Prostate gland (tissue), 2 donors: ENCODE measurements at regions not wholly inside any gene's neighbourhood (a gene's known extent, or its start where the extent isn't known, plus 50 kb on each side); places are given as distances from the start of the nearest gene placed in this dataset.
A peak's percentile ranks its signal among the peaks of the same experiment; 100 is the strongest.

Experiments used
- DNase-seq: peaks from one replicate; pipeline ENCODE4 v3.0.0-alpha.2; 2019; ENCODE audit warnings: low spot score
- H3K27ac ChIP-seq, 2 donors: fragments of 200-600 bp; sonication (generic); 2 replicates each; pipeline ENCODE4 v1.5.1; 2017 to 2019
- H3K27me3 ChIP-seq: fragments of 200-600 bp; sonication (generic); replicated peaks from 2 replicates; pipeline ENCODE4 v1.5.1; 2019; ENCODE audit not compliant: insufficient read depth
- H3K36me3 ChIP-seq, 2 donors: fragments of 200-600 bp; sonication (generic); 1 replicate in 1 of 2; 2 replicates in 1 of 2; pipeline versions ENCODE4 v1.5.1 to v1.8.1; 2017 to 2019
- H3K4me1 ChIP-seq: fragments of 200-600 bp; sonication (generic); replicated peaks from 2 replicates; pipeline ENCODE4 v1.5.1; 2019
- H3K4me3 ChIP-seq, 2 donors: fragments of 200-600 bp; sonication (generic); 2 replicates each; pipeline ENCODE4 v1.5.1; 2017 to 2019
- H3K9me3 ChIP-seq: fragments of 200-600 bp; sonication (generic); 2 replicates; pipeline ENCODE4 v1.5.1; 2017
- POLR2A ChIP-seq: fragments of 450-650 bp; IDR thresholded peaks from one replicate; pipeline ENCODE4 v1.6.1; 2016; ENCODE audit warnings: antibody characterized with exemption, mild to moderate bottlenecking
- POLR2AphosphoS5 ChIP-seq: sonication (generic); formaldehyde crosslinking; IDR thresholded peaks from one replicate; pipeline ENCODE4 v1.6.1; 2017; ENCODE audit warnings: antibody characterized with exemption
- whole genome bisulfite sequencing: methylation state at CpG from one replicate; pipeline ENCODE4 v1.1.5; 2018; 5-methylcytosine and 5-hydroxymethylcytosine counted together
- intact Hi-C: fragments of 100-400 bp; cut with DNase I; formaldehyde crosslinking; loops from one replicate; pipeline ENCODE4 v1.14.2; 2022
- TF ChIP-seq, protein P1 (sequence below), 4 experiments: fragments of 200-600 bp in 2 of 4; fragments of 450-650 bp in 2 of 4; sonication (generic) in 2 of 4; IDR thresholded peaks; 1 replicate in 3 of 4; 2 replicates in 1 of 4; pipeline ENCODE4 v1.5.1; 2016 to 2019; ENCODE audit warnings: antibody characterized with exemption in 4 of 4, mild to moderate bottlenecking in 2 of 4, moderate library complexity in 2 of 4

DNA sequence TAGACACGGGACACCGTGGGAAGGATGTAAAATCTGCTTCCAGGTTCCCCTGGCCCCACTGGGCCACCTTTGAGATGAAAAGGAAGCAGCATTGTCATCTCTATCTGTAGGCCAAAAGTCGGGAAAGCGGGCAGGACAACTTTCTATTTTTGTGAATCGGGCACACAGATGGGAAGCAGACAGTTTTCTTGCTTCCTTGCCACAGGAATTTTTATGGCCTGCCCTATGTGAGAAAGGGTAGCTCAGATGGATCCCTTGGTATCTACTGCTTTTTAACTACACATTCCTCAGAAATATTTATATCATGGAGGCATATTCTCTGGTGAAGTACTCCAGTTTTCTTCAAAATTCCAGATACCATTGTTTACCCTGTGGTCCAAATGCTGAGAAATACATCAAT is 735.5 kb downstream of the CBLN2 start:
- no peaks in the 10 kb centered on the region for H3K36me3 ChIP-seq
- no peak for TF ChIP-seq POLR2A
- TF ChIP-seq POLR2AphosphoS5, result peak; percentile 20
- H3K27me3 ChIP-seq, result no peaks in the 10 kb centered on the region
- H3K4me3 ChIP-seq, result no peak overlapping the region
- no peaks in the 10 kb centered on the region for H3K9me3 ChIP-seq
- intact Hi-C loops, result no loop called here
- H3K27ac ChIP-seq, result no peak overlapping the region
- no peaks in the 10 kb centered on the region for H3K4me1 ChIP-seq
- 8% methylated on average over 5 of the region's 5 CpGs for WGBS
- peak; percentile 54 for DNase-seq

DNA sequence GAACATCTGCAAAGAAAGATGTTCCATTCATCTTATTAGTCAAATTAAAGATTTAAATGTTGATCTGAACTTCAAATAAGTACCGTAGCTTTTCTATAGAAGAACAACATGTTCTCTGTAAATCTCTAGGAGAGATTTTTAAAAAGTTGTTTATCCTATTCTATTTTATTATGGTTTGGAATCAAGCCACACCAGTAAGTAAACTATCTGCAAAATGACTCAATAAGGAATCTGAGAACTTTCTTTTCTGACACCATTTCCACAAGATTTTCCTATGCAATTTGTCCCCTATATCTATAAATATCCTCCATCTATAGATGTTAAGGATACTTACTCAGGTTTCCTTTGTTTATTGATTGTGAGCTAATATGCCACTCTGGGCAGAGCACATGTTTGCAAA is 736.6 kb downstream of the CBLN2 start:
- Histone ChIP-seq H3K27ac (no peak overlapping the region), H3K27me3 (no peaks in the 10 kb centered on the region), H3K9me3 (no peaks in the 10 kb centered on the region), H3K4me3 (no peak overlapping the region), H3K36me3 (no peaks in the 10 kb centered on the region), H3K4me1 (no peaks in the 10 kb centered on the region)
- TF ChIP-seq, protein P1, sequence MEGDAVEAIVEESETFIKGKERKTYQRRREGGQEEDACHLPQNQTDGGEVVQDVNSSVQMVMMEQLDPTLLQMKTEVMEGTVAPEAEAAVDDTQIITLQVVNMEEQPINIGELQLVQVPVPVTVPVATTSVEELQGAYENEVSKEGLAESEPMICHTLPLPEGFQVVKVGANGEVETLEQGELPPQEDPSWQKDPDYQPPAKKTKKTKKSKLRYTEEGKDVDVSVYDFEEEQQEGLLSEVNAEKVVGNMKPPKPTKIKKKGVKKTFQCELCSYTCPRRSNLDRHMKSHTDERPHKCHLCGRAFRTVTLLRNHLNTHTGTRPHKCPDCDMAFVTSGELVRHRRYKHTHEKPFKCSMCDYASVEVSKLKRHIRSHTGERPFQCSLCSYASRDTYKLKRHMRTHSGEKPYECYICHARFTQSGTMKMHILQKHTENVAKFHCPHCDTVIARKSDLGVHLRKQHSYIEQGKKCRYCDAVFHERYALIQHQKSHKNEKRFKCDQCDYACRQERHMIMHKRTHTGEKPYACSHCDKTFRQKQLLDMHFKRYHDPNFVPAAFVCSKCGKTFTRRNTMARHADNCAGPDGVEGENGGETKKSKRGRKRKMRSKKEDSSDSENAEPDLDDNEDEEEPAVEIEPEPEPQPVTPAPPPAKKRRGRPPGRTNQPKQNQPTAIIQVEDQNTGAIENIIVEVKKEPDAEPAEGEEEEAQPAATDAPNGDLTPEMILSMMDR (IDR thresholded peaks at IDR 0.05), result no peak
- no peak for TF ChIP-seq POLR2AphosphoS5
- TF ChIP-seq POLR2A, result no peak
- no peak for DNase-seq
- intact Hi-C loops, result no loop called here
- WGBS, result 6% methylated on average over 1 of the region's 1 CpG

DNA sequence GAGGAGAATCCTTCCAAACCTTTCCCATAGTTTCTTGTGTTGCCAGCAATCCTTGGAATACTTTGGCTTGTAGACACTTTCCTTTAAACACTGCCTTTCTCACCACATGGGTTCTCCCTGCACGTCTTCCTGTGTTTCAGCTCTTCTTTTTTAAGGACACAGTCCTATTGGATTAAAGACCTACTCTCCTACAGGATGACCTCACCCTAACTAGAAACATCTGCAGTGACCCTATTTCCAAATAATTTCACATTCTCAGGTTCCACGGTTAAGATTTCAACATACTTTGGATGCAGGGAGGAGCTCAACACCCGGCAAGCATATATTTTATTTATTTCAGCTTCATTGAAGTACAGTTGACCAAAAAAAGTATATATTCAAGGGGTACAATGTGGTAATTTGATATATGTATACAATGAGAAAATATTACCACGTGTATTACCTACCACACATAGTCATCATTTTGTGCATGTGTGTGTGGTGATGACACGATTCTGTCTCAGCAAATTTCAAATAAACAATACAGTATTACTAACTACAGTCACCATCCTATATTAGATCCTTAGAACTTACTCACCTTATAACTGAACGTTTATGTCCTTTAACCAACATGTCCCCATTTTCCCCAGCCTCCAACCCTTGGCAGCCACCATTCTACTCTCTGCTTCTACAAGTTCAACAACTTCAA is 745.0 kb downstream of the CBLN2 start:
- 71% methylated on average over 6 of the region's 6 CpGs for WGBS
- Histone ChIP-seq H3K36me3 (no peaks in the 10 kb centered on the region), H3K27me3 (no peaks in the 10 kb centered on the region), H3K4me1 (no peaks in the 10 kb centered on the region), H3K9me3 (no peaks in the 10 kb centered on the region), H3K27ac (no peak overlapping the region), H3K4me3 (no peak overlapping the region)
- TF ChIP-seq, protein P1 (IDR thresholded peaks at IDR 0.05), result no peak
- TF ChIP-seq POLR2AphosphoS5 (no peak), POLR2A (no peak)
- no peak for DNase-seq
- intact Hi-C loops, result no loop called here

DNA sequence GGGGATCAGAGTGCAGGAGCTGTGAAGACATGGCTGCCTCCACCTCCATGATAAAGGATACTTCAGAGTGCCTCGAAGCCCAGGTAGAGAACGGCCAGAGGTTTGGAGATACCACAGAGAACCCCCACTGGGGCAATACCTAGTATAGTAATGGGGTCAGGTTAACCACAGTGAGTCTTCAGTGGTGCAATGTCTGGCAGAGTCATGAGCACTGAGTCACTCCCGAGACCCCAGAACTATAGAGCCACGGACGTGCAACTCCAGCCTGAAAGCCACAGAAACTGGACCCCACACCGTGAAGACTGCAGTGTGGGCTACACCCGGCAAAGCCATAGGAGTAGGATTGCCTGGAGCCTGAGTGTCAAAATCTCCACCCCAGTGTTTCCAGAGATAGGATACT is 746.6 kb downstream of the CBLN2 start:
- Histone ChIP-seq H3K27me3 (no peaks in the 10 kb centered on the region), H3K4me3 (no peak overlapping the region), H3K4me1 (no peaks in the 10 kb centered on the region), H3K9me3 (no peaks in the 10 kb centered on the region), H3K27ac (no peak overlapping the region), H3K36me3 (no peaks in the 10 kb centered on the region)
- WGBS, result 89% methylated on average over 7 of the region's 7 CpGs
- intact Hi-C loops, result no loop called here
- TF ChIP-seq POLR2A (no peak), POLR2AphosphoS5 (no peak)
- TF ChIP-seq, protein P1 (IDR thresholded peaks at IDR 0.05), result no peak
- no peak for DNase-seq

DNA sequence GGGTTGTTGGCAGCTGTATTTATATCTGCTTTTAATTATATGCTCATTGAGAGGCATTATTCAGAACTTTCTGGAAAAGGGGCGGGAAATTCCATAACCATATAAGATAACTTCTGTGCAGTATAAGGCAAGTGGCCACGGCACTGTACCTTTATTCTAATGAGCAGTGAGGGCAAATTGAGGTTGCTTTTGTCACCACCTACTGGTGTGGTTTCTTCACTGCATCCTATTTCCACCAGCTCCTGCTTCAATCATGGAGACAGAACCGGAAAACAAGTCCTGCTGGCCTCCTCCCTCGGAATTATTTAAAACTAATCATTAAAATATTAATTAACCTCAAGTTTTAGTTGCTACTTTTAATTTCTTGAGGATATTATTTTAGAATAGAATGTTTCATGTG is 759.4 kb downstream of the CBLN2 start:
- H3K27me3 ChIP-seq, result no peaks in the 10 kb centered on the region
- H3K9me3 ChIP-seq, result no peaks in the 10 kb centered on the region
- no peaks in the 10 kb centered on the region for H3K4me1 ChIP-seq
- DNase-seq, result no peak
- intact Hi-C loops, result no loop called here
- H3K36me3 ChIP-seq, result no peaks in the 10 kb centered on the region
- 87% methylated on average over 4 of the region's 4 CpGs for WGBS
- no peak overlapping the region for H3K4me3 ChIP-seq
- no peak overlapping the region for H3K27ac ChIP-seq
- no peak for TF ChIP-seq POLR2A
- TF ChIP-seq, protein P1 (IDR thresholded peaks at IDR 0.05), result peak in 2 of 4 experiments; percentile 9 to 20
